AG09309 (cell line): ENCODE measurements at regions not wholly inside any gene's neighbourhood (a gene's known extent, or its start where the extent isn't known, plus 50 kb on each side); places are given as distances from the start of the nearest gene placed in this dataset.
"Not testable (repeated sequence)": the region's sequence is repeated elsewhere in the genome, so short reads cannot be mapped to it uniquely, and the experiment has no call there.

Source experiments
- DNase-seq: peaks from one replicate; pipeline ENCODE4 v3.0.0-alpha.2; 2010; ENCODE audit warnings: low read depth
- H3K4me3 ChIP-seq: 2 replicates; pipeline ENCODE4 v1.5.1; 2011; ENCODE audit warnings: mild to moderate bottlenecking, low read depth, low read length, moderate library complexity; ENCODE audit not compliant: control insufficient read depth
- CTCF ChIP-seq: IDR thresholded peaks from 2 replicates; pipeline ENCODE4 v1.5.1; 2011; ENCODE audit warnings: mild to moderate bottlenecking, low read depth, low read length, inconsistent platforms; ENCODE audit not compliant: insufficient read depth, control insufficient read depth; ENCODE audit errors: missing control alignments

DNA sequence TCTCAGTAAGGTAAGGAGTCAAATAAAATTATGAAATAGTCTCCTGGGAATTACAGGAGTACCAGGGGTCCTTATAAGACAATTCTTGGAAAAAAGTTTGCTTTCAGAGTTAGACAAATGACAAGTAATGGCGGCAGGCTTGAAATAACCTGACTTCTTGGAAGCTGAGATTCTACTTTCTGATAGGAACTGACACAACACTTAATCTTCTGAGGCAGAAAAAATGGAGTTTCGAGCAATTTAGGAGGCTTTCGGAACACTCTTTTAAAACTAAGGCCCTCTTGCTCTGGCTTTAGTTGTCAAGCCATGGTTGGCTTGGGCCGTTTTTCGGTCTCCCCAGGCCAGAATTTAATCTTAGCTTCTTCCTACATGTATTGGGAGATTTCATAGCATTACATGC is 260.0 kb downstream of the GATA3 start:
- TF ChIP-seq CTCF, result no peak
- no peak for DNase-seq
- no peak overlapping the region for H3K4me3 ChIP-seq

- no peak for DNase-seq
- TF ChIP-seq CTCF, result no peak
- H3K4me3 ChIP-seq, result no peak overlapping the region
Observed at GRCh38 chr10:8315619-8316021, 261.1 kb downstream of the GATA3 start.

GRCh38 chr10:8316284-8316683 is 261.8 kb downstream of the GATA3 start:
- no peak for TF ChIP-seq CTCF
- no peak for DNase-seq
- H3K4me3 ChIP-seq, result no peak overlapping the region

GRCh38 chr10:8318429-8318828 is 263.9 kb downstream of the GATA3 start:
- not testable (repeated sequence) for DNase-seq, H3K4me3 ChIP-seq

DNA sequence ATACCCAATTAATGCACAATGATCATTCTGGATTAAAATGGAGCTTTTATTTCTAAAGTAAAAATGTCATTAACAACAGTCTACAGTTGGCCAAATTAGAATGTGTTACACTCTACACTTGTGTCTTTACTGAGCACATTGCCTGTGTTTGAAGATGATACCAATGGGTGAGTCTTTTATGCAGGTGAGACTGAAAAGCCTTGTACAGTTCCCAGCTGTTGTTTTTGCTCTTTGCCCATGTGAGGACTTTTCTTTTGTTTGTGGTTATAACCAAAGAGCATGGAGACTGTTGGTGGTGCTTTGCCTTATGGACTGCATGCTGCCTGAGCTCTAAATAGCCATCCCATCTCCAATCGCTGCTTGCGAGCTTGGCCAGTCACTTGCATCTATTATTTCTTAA is 264.5 kb downstream of the GATA3 start:
- TF ChIP-seq CTCF, result no peak
- no peak for DNase-seq

DNA sequence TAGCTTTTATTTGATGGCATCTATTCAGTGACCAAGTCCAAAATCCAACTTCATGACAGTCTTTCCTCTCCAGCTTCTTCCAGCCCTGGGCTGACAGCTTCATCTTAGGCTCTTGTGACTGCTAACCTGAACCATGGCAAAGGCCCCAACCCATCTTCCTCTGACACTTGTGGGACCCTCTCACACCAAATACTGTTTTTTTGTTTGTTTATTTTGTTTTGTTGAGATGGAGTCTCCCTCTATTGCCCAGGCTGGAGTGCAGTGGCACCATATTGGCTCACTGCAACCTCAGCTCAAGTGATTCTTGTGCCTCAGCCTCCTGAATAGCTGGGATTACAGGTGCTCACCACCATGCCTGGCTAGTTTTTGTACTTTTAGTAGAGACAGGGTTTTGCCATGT is 265.2 kb downstream of the GATA3 start:
- no peak for TF ChIP-seq CTCF
- no peak overlapping the region for H3K4me3 ChIP-seq
- no peak for DNase-seq

More for the DNA sequence above, 264.5 kb downstream of the GATA3 start:
- no peak overlapping the region for H3K4me3 ChIP-seq

DNA sequence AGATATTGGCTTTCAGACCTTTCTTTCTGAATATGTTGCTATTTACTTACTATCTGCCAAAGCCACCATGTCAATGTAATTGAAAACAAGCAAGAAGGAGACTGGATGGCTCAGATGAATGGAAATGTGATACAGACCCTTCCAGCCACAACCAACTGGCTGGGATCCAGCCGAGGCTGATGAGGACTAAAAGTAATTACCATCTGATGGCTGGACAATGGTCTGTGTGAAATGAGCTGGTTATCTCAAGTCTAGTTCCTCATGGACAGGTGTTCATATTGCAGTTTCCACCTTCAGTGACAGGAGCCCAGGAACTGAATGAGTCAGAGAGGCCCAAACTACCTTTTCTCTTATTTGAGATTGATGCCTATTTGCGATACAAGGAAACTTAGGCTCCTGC is 267.5 kb downstream of the GATA3 start:
- DNase-seq, result no peak
- TF ChIP-seq CTCF, result no peak
- H3K4me3 ChIP-seq, result no peak overlapping the region
